ENCODE measurements at regions not wholly inside any gene's neighbourhood (a gene's known extent, or its start where the extent isn't known, plus 50 kb on each side); places are given as distances from the start of the nearest gene placed in this dataset.
A peak's percentile ranks its signal among the peaks of the same experiment; 100 is the strongest.

DNA sequence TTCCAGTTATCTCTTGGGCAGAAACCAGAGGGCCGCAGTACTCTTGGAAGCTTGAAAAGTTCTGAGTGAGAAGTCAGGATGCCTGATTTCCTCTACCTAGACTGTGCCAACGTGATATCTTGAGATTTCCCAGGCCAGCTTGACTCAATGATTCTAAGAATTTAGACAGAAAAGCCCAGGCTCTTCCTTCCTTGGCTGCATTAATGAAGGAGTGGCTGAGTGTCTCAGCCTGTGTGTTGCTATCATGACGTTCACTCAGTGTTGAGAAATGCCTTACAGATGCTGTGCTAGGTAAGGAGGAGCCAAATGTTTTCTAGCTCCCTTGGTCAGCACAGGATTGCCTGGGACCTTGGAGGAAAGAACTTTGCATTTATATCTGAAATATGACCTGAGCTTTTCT, 454.1 kb upstream of the USP24 start:
- POLR2A ChIA-PET (ENCODE audit: low non-redundant PET), result interaction anchor here (0.5 kb wide), 1 partner anchor 265 kb away, joined by 3 read pairs; no protein-coding TSS in a partner anchor
- no peak for DNase-seq (ENCODE audit: low spot score)
- no peak overlapping the region for H3K27ac ChIP-seq
- CTCF ChIA-PET, result no interaction called here
- TF ChIP-seq, protein P1, sequence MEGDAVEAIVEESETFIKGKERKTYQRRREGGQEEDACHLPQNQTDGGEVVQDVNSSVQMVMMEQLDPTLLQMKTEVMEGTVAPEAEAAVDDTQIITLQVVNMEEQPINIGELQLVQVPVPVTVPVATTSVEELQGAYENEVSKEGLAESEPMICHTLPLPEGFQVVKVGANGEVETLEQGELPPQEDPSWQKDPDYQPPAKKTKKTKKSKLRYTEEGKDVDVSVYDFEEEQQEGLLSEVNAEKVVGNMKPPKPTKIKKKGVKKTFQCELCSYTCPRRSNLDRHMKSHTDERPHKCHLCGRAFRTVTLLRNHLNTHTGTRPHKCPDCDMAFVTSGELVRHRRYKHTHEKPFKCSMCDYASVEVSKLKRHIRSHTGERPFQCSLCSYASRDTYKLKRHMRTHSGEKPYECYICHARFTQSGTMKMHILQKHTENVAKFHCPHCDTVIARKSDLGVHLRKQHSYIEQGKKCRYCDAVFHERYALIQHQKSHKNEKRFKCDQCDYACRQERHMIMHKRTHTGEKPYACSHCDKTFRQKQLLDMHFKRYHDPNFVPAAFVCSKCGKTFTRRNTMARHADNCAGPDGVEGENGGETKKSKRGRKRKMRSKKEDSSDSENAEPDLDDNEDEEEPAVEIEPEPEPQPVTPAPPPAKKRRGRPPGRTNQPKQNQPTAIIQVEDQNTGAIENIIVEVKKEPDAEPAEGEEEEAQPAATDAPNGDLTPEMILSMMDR (conservative IDR thresholded peaks at IDR 0.05; ENCODE audit: low read depth), result no peak

DNA sequence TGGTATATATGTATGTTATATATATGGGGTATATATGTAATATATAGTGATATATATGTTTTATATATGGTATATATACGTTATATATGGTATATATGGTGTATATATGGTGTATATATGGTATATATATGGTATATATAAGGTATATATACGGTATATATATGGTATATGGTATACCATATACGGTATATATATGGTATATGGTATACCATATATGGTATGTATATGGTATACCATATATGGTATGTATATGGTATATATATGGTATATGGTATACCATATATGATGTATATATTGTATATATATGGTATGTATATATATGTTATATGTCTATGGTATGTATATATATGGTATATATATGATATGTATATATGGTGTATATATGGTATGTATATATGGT, 447.7 kb upstream of the USP24 start:
- TF ChIP-seq, protein P1 (conservative IDR thresholded peaks at IDR 0.05; ENCODE audit: low read depth), result no peak
- no peak for DNase-seq (ENCODE audit: low spot score)
- ChIA-PET POLR2A (ENCODE audit: low non-redundant PET) (no interaction called here), CTCF (no interaction called here)
- no peak overlapping the region for H3K27ac ChIP-seq

DNA sequence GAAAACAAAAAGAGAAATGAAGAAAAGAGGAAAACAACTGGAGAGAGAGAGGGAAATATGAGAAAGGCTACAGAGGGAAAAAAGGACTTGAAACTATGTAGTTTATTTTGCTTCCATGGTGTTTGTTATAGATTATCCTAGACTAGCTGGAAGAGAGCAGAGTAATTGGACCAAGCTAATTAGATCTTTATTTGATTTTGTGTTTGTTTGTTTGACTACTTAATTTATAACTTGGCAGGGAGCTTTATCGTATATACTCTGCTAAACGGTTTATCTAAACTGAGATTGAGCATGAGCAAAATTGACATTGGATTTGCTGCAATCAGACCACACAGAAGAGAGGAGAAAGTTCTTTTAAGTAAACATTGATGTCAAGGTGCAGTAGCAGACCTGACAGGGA, 443.8 kb upstream of the USP24 start:
- TF ChIP-seq, protein P1 (conservative IDR thresholded peaks at IDR 0.05; ENCODE audit: low read depth), result no peak
- no peak overlapping the region for H3K27ac ChIP-seq
- no peak for DNase-seq (ENCODE audit: low spot score)
- ChIA-PET POLR2A (ENCODE audit: low non-redundant PET) (no interaction called here), CTCF (interaction anchor here (0.5 to 0.6 kb wide), 2 partner anchors 345 to 1571 kb away, joined by 3 to 4 read pairs; no protein-coding TSS in a partner anchor)

DNA sequence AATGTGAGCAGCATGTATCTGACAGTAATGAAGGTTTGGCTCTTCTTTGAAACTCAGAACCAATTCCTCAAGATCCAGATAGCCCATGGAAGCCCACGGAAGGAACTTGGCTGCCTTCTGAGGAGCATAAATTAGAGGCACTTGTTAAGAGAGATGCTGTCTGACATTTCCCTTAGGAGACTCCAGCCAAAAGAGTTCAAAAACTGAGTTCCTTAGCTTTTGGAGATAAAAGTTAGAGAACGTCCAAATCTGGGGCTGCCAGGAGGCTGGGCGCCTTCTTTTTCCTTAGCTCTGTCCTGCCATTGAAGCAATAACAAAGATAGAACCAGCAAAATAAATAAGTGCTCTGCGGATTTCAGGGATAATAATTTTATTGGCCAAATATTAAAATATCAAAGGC, 439.6 kb upstream of the USP24 start:
- no peak overlapping the region for H3K27ac ChIP-seq
- no peak for DNase-seq (ENCODE audit: low spot score)
- CTCF ChIA-PET, result no interaction called here
- POLR2A ChIA-PET (ENCODE audit: low non-redundant PET), result no interaction called here
- TF ChIP-seq, protein P1 (conservative IDR thresholded peaks at IDR 0.05; ENCODE audit: low read depth), result no peak

DNA sequence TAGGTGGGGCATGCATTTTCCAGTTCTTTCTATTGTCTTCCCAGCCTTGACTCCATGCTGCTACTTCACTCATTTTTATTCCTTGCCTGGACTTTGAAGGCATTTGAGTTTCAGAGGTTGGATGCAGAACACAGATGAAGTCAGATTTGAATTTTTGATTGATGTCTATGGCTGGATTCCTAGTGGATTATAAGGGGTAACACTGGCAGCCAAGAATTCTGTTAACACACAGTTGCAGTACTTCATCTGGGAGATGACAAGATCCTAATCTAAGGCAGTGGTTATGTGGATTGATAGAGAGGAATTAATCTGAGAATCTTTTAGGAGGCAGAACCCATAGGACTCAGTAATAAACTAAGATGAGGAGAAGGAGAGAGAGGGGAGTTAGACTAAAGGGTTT, 439.0 kb upstream of the USP24 start:
- ChIA-PET POLR2A (ENCODE audit: low non-redundant PET) (no interaction called here), CTCF (no interaction called here)
- TF ChIP-seq, protein P1 (conservative IDR thresholded peaks at IDR 0.05; ENCODE audit: low read depth), result no peak
- DNase-seq (ENCODE audit: low spot score), result no peak
- H3K27ac ChIP-seq, result no peak overlapping the region

DNA sequence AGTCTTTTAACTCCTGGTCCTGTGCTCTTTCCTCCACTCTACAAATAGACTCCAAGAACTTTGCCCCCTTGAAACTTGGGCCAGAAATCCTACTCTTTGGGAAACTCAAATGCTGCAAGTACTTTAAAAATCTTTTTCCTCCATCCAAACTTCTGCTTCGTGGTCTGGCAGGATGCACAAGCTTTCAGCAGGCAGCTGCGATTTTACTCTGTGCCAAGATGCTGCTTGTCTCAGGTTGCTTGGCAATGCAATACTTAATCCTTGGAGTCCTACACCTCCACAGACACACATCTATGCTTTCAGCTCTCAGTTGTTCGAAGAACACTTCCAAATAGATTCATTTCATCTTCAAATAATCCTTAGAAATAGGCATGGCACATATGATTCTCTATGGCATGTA, 435.3 kb upstream of the USP24 start:
- H3K27ac ChIP-seq, result no peak overlapping the region
- ChIA-PET CTCF (no interaction called here), POLR2A (ENCODE audit: low non-redundant PET) (no interaction called here)
- TF ChIP-seq, protein P1 (conservative IDR thresholded peaks at IDR 0.05; ENCODE audit: low read depth), result no peak
- no peak for DNase-seq (ENCODE audit: low spot score)

DNA sequence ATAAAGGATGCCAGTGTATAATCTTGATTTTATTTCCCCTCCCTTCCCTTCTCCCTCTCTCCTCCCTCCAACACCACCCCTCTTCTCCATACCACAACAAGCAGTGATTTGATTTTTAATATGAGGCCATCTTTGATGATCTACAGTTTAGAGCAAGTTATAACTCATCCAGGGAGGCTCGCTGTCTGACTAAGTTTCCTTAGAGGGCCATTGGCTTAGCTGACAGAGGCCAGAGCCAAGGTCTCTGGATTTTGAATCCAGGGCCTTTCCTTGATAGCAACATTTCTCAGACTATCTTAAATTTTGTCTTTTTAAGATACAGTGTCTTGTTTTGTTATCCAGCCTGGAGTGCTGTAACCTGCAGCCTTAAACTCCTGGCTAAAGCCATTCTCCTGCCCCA, 431.0 kb upstream of the USP24 start:
- ChIA-PET POLR2A (ENCODE audit: low non-redundant PET) (no interaction called here), CTCF (no interaction called here)
- H3K27ac ChIP-seq, result no peak overlapping the region
- TF ChIP-seq, protein P1 (conservative IDR thresholded peaks at IDR 0.05; ENCODE audit: low read depth), result no peak
- DNase-seq (ENCODE audit: low spot score), result peak; percentile 30

Data from RWPE1 (cell line).